CD14-positive monocyte (primary cell): ENCODE measurements at regions not wholly inside any gene's neighbourhood (a gene's known extent, or its start where the extent isn't known, plus 50 kb on each side); places are given as distances from the start of the nearest gene placed in this dataset.

Source experiments
- DNase-seq, 3 donors: peaks; one replicate each; pipeline ENCODE4 v3.0.0-alpha.2; 2011 to 2022
- H2AFZ ChIP-seq: 2 replicates; pipeline ENCODE4 v1.6.0; 2012; ENCODE audit warnings: mild to moderate bottlenecking, low read depth, low read length, inconsistent platforms; ENCODE audit not compliant: insufficient read depth, poor library complexity, severe bottlenecking
- H3K27ac ChIP-seq, 2 donors: 1 replicate in 1 of 2; 2 replicates in 1 of 2; pipeline ENCODE4 v1.5.1; 2012 to 2013; ENCODE audit warnings: low read length in 2 of 2, control low read depth in 1 of 2, inconsistent platforms in 1 of 2, low read depth in 1 of 2, mild to moderate bottlenecking in 1 of 2
- H3K27me3 ChIP-seq, 2 donors: one replicate each; pipeline versions ENCODE4 v1.6.0 to v1.6.1; 2011 to 2013; ENCODE audit warnings: low read length in 2 of 2; ENCODE audit not compliant: control insufficient read depth in 2 of 2, insufficient read depth in 2 of 2
- H3K36me3 ChIP-seq, 2 donors: replicated peaks in 1 of 2; 1 replicate in 1 of 2; 2 replicates in 1 of 2; pipeline versions ENCODE4 v1.5.1 to v1.6.1; 2012 to 2013; ENCODE audit warnings: low read length in 2 of 2, control low read depth in 1 of 2, inconsistent platforms in 1 of 2, mild to moderate bottlenecking in 1 of 2; ENCODE audit not compliant: insufficient read depth in 2 of 2, control insufficient read depth in 1 of 2
- H3K4me1 ChIP-seq, 2 donors: 1 replicate in 1 of 2; 2 replicates in 1 of 2; pipeline versions ENCODE4 v1.5.1 to v1.6.1; 2012 to 2013; ENCODE audit warnings: low read length in 2 of 2, control low read depth in 1 of 2, inconsistent platforms in 1 of 2, mild to moderate bottlenecking in 1 of 2, moderate library complexity in 1 of 2; ENCODE audit not compliant: insufficient read depth in 2 of 2, control insufficient read depth in 1 of 2
- H3K4me2 ChIP-seq: replicated peaks from 2 replicates; pipeline ENCODE3; 2012; ENCODE audit warnings: low read length, moderate library complexity, mild to moderate bottlenecking; ENCODE audit not compliant: poor library complexity, severe bottlenecking; ENCODE audit errors: extremely low read depth
- H3K4me3 ChIP-seq, 3 experiments: fragments of 200-600 bp in 1 of 3; sonication (generic) in 1 of 3; replicated peaks in 1 of 3; 1 replicate in 2 of 3; 2 replicates in 1 of 3; pipeline ENCODE4 v1.5.1; 2011 to 2013; ENCODE audit warnings: low read length in 3 of 3, mild to moderate bottlenecking in 3 of 3, control low read depth in 2 of 3, low read depth in 2 of 3, inconsistent platforms in 1 of 3, moderate library complexity in 1 of 3
- H3K79me2 ChIP-seq: 2 replicates; pipeline ENCODE4 v1.6.0; 2012; ENCODE audit warnings: mild to moderate bottlenecking, control low read depth, inconsistent platforms, low read length, moderate library complexity; ENCODE audit not compliant: insufficient read depth
- H3K9ac ChIP-seq: 2 replicates; pipeline ENCODE4 v1.6.0; 2017; ENCODE audit warnings: low read length, mild to moderate bottlenecking; ENCODE audit not compliant: insufficient read depth, poor library complexity, severe bottlenecking
- H3K9me3 ChIP-seq, 2 donors: replicated peaks in 1 of 2; 1 replicate in 1 of 2; 2 replicates in 1 of 2; pipeline versions ENCODE4 v1.5.1 to v1.6.1; 2012 to 2013; ENCODE audit warnings: low read length in 2 of 2, control low read depth in 1 of 2; ENCODE audit not compliant: control insufficient read depth in 1 of 2, insufficient read depth in 1 of 2
- H4K20me1 ChIP-seq: 2 replicates; pipeline ENCODE4 v1.6.0; 2012; ENCODE audit warnings: mild to moderate bottlenecking, low read length, control low read depth, moderate library complexity; ENCODE audit not compliant: insufficient read depth
- H3K27ac Mint-ChIP-seq, 7 donors: one replicate each; pipeline ENCODE4 v1.8.0; 2020; ENCODE audit warnings: mild to moderate bottlenecking in 7 of 7, mixed read lengths in 7 of 7, moderate library complexity in 6 of 7, inconsistent platforms in 2 of 7
- H3K27me3 Mint-ChIP-seq, 3 donors: one replicate each; pipeline ENCODE4 v1.8.0; 2021 to 2022; ENCODE audit warnings: low read depth in 3 of 3, mild to moderate bottlenecking in 3 of 3, mixed read lengths in 3 of 3, moderate library complexity in 3 of 3, inconsistent platforms in 1 of 3
- H3K36me3 Mint-ChIP-seq, 2 donors: one replicate each; pipeline ENCODE4 v1.8.0; 2020; ENCODE audit warnings: mixed read lengths in 2 of 2, inconsistent platforms in 1 of 2, mild to moderate bottlenecking in 1 of 2
- H3K4me1 Mint-ChIP-seq: one replicate; pipeline ENCODE4 v1.8.0; 2020; ENCODE audit warnings: mild to moderate bottlenecking, mixed read lengths
- H3K4me3 Mint-ChIP-seq, 2 donors: one replicate each; pipeline ENCODE4 v1.8.0; 2020; ENCODE audit warnings: mild to moderate bottlenecking in 2 of 2, mixed read lengths in 2 of 2, moderate library complexity in 1 of 2
- H3K9me3 Mint-ChIP-seq, 7 donors: one replicate each; pipeline ENCODE4 v1.8.0; 2020 to 2022; ENCODE audit warnings: mixed read lengths in 7 of 7, mild to moderate bottlenecking in 6 of 7, moderate library complexity in 6 of 7, inconsistent platforms in 2 of 7
- CTCF ChIP-seq: fragments of 200-600 bp; IDR thresholded peaks from one replicate; pipeline ENCODE4 v1.8.0; 2022; ENCODE audit warnings: antibody characterized with exemption, mild to moderate bottlenecking
- WGBS: methylation state at CpG from one replicate; pipeline ENCODE4 v1.1.5; 2013; ENCODE audit warnings: missing lambda C conversion rate; ENCODE audit not compliant: insufficient coverage; 5-methylcytosine and 5-hydroxymethylcytosine counted together
- intact Hi-C, 2 donors: fragments of 100-400 bp; cut with micrococcal nuclease; formaldehyde crosslinking; loops; one replicate each; pipeline versions ENCODE4 v1.15.0 to v1.15.1; 2023

DNA sequence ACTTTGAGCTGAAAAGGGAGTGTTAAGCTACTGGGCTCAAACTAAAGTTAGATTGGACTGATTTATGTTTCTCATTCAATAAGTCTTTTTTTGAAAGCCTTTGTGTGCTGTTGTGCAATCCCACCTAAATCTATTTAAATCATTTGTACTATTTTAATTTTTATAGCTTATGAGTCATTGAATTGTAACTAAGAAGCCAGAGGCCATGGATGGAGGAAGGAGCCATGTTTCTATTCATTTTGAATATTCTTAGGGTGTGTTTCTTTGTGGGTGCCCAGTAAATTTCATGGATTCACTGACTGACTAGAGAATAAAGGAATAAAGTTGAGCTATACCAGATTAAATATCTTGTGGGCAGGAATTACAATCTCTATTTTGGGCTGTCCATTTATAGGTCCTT lies 238.5 kb downstream of the KIF4B start:
- Histone ChIP-seq H3K79me2 (no peaks in the 10 kb centered on the region), H3K9me3 (peaks cover 0 to under 1% of the 10 kb centered on the region in 2 donors), H3K27me3 (no peaks in the 10 kb centered on the region), H2AFZ (no peak overlapping the region), H3K4me2 (no peak overlapping the region), H3K4me3 (no peak overlapping the region), H3K36me3 (no peaks in the 10 kb centered on the region), H4K20me1 (no peaks in the 10 kb centered on the region), H3K9ac (no peak overlapping the region), H3K4me1 (no peaks in the 10 kb centered on the region), H3K27ac (no peak overlapping the region)
- intact Hi-C loops: no loop called here
- H3K27ac Mint-ChIP-seq: no peak overlapping the region
- no peaks in the 10 kb centered on the region for H3K4me1 Mint-ChIP-seq
- no peak for DNase-seq
- peaks cover 0 to 6% (median 0%) of the 10 kb centered on the region in 7 donors for H3K9me3 Mint-ChIP-seq
- no peaks in the 10 kb centered on the region for H3K36me3 Mint-ChIP-seq
- peaks cover 0 to 8% (median 1%) of the 10 kb centered on the region in 3 donors for H3K27me3 Mint-ChIP-seq
- H3K4me3 Mint-ChIP-seq: no peak overlapping the region
- no peak for TF ChIP-seq CTCF

DNA sequence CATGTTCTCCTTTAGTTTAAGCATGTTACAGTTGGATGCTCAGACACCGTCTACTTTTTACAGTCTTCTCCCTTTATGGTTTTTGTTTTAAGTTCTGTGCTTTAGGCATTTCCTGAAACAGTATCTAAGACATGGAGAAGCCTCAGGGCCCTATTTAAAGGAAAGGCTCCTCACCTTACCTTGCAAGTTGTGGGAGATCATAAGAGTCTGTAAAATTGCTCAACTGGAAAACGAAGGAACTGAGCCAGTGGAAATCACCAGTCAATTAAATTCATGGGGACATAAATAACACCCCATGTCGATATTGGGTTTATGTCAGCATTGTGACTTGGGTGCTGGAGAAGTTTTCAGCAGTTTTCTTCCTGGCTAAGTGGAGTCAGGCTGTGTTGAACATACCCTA lies 239.2 kb downstream of the KIF4B start:
- no peaks in the 10 kb centered on the region for H3K27me3 ChIP-seq
- H2AFZ ChIP-seq: no peak overlapping the region
- H3K4me3 Mint-ChIP-seq: no peak overlapping the region
- H4K20me1 ChIP-seq: no peaks in the 10 kb centered on the region
- H3K27ac ChIP-seq: no peak overlapping the region
- H3K4me3 ChIP-seq: no peak overlapping the region
- peaks cover 0 to 6% (median 0%) of the 10 kb centered on the region in 7 donors for H3K9me3 Mint-ChIP-seq
- DNase-seq: no peak
- H3K79me2 ChIP-seq: no peaks in the 10 kb centered on the region
- no peaks in the 10 kb centered on the region for H3K9me3 ChIP-seq
- no peak overlapping the region for H3K4me2 ChIP-seq
- intact Hi-C loops: no loop called here
- no peaks in the 10 kb centered on the region for H3K36me3 ChIP-seq
- TF ChIP-seq CTCF: no peak
- H3K9ac ChIP-seq: no peak overlapping the region
- no peaks in the 10 kb centered on the region for H3K4me1 ChIP-seq
- H3K27ac Mint-ChIP-seq: no peak overlapping the region
- H3K4me1 Mint-ChIP-seq: no peaks in the 10 kb centered on the region
- H3K36me3 Mint-ChIP-seq: no peaks in the 10 kb centered on the region
- no CpG with 5 or more reads among the region's 3 CpGs for WGBS
- peaks cover 0 to 8% (median 1%) of the 10 kb centered on the region in 3 donors for H3K27me3 Mint-ChIP-seq
